Liver (tissue), 8 donors: ENCODE measurements at regions not wholly inside any gene's neighbourhood (a gene's known extent, or its start where the extent isn't known, plus 50 kb on each side); places are given as distances from the start of the nearest gene placed in this dataset.

ENCODE experiments used
- DNase-seq: peaks from one replicate; pipeline ENCODE4 v3.0.0-alpha.2; 2017; ENCODE audit warnings: low spot score
- H3K27ac ChIP-seq, 2 donors: one replicate each; pipeline ENCODE4 v1.7.0; 2013; ENCODE audit warnings: inconsistent platforms in 2 of 2, low read length in 2 of 2, control low read depth in 1 of 2, low read depth in 1 of 2, mild to moderate bottlenecking in 1 of 2
- H3K27me3 ChIP-seq, 4 donors: one replicate each; pipeline versions ENCODE4 v1.6.1 to v1.7.0; 2013; ENCODE audit warnings: low read length in 3 of 4, inconsistent platforms in 1 of 4, mild to moderate bottlenecking in 1 of 4, moderate library complexity in 1 of 4; ENCODE audit not compliant: control insufficient read depth in 4 of 4, insufficient read depth in 4 of 4
- H3K36me3 ChIP-seq, 4 donors: one replicate each; pipeline versions ENCODE4 v1.6.1 to v1.7.0; 2013; ENCODE audit warnings: low read length in 3 of 4, mild to moderate bottlenecking in 3 of 4, low read depth in 1 of 4, moderate library complexity in 1 of 4; ENCODE audit not compliant: control insufficient read depth in 4 of 4, insufficient read depth in 3 of 4
- H3K4me1 ChIP-seq, 4 donors: one replicate each; pipeline versions ENCODE4 v1.6.1 to v1.7.0; 2013; ENCODE audit warnings: low read length in 3 of 4, mild to moderate bottlenecking in 3 of 4, moderate library complexity in 1 of 4; ENCODE audit not compliant: control insufficient read depth in 4 of 4, insufficient read depth in 4 of 4
- H3K4me3 ChIP-seq, 3 donors: one replicate each; pipeline versions ENCODE4 v1.6.1 to v1.7.0; 2013; ENCODE audit warnings: low read length in 3 of 3, control low read depth in 1 of 3, low read depth in 1 of 3, mild to moderate bottlenecking in 1 of 3
- H3K9ac ChIP-seq, 2 donors: one replicate each; pipeline ENCODE4 v1.7.0; 2013; ENCODE audit warnings: low read length in 2 of 2, mild to moderate bottlenecking in 2 of 2, moderate library complexity in 2 of 2, control low read depth in 1 of 2, low read depth in 1 of 2
- H3K9me3 ChIP-seq, 4 donors: one replicate each; pipeline versions ENCODE4 v1.6.1 to v1.7.0; 2013; ENCODE audit warnings: low read length in 3 of 4; ENCODE audit not compliant: control insufficient read depth in 4 of 4
- ATF3 ChIP-seq: IDR thresholded peaks from 2 replicates; pipeline ENCODE4 v1.6.1; 2016; ENCODE audit warnings: antibody characterized with exemption
- CTCF ChIP-seq: fragments of 150-350 bp; IDR thresholded peaks from 2 replicates; pipeline ENCODE4 v1.5.1; 2017; ENCODE audit warnings: improper control_type of control experiment, low read depth, low read length; ENCODE audit not compliant: missing input control
- EGR1 ChIP-seq, 2 donors: IDR thresholded peaks; 2 replicates each; pipeline ENCODE4 v1.6.1; 2016 to 2018; ENCODE audit warnings: antibody characterized with exemption in 2 of 2, low read depth in 2 of 2
- FOXA1 ChIP-seq: IDR thresholded peaks from 2 replicates; pipeline ENCODE4 v1.6.1; 2016; ENCODE audit warnings: antibody characterized with exemption
- GABPA ChIP-seq, 2 donors: IDR thresholded peaks in 1 of 2; conservative IDR thresholded peaks in 1 of 2; 2 replicates each; pipeline ENCODE4 v1.6.1; 2016; ENCODE audit warnings: antibody characterized with exemption in 2 of 2, mild to moderate bottlenecking in 1 of 2, moderate library complexity in 1 of 2
- HNF4A ChIP-seq, 2 donors: conservative IDR thresholded peaks; 2 replicates each; pipeline ENCODE4 v1.6.1; 2016; ENCODE audit warnings: antibody characterized with exemption in 2 of 2, mild to moderate bottlenecking in 2 of 2
- HNF4G ChIP-seq: IDR thresholded peaks from 2 replicates; pipeline ENCODE4 v1.6.1; 2016; ENCODE audit warnings: antibody characterized with exemption
- JUND ChIP-seq, 2 donors: IDR thresholded peaks; 2 replicates each; pipeline ENCODE4 v1.6.1; 2016; ENCODE audit warnings: antibody characterized with exemption in 2 of 2
- NR2F2 ChIP-seq: IDR thresholded peaks from 2 replicates; pipeline ENCODE4 v1.6.1; 2016; ENCODE audit warnings: antibody characterized with exemption
- RAD21 ChIP-seq, 2 donors: IDR thresholded peaks; 2 replicates each; pipeline ENCODE4 v1.6.1; 2016; ENCODE audit warnings: antibody characterized with exemption in 2 of 2, mild to moderate bottlenecking in 2 of 2
- REST ChIP-seq: IDR thresholded peaks from 2 replicates; pipeline ENCODE4 v1.6.1; 2016; ENCODE audit warnings: antibody characterized with exemption, mild to moderate bottlenecking
- RXRA ChIP-seq, 2 donors: IDR thresholded peaks; 2 replicates each; pipeline ENCODE4 v1.6.1; 2017 to 2018; ENCODE audit warnings: antibody characterized with exemption in 2 of 2, mild to moderate bottlenecking in 1 of 2
- SP1 ChIP-seq: IDR thresholded peaks from 2 replicates; pipeline ENCODE4 v1.6.1; 2018; ENCODE audit warnings: antibody characterized with exemption, mild to moderate bottlenecking
- TAF1 ChIP-seq: conservative IDR thresholded peaks from 2 replicates; pipeline ENCODE4 v1.6.1; 2016; ENCODE audit warnings: antibody characterized with exemption, mild to moderate bottlenecking
- YY1 ChIP-seq: IDR thresholded peaks from 2 replicates; pipeline ENCODE4 v1.6.1; 2016; ENCODE audit warnings: antibody characterized with exemption, mild to moderate bottlenecking
- ZBTB33 ChIP-seq: IDR thresholded peaks from 2 replicates; pipeline ENCODE4 v1.6.1; 2016; ENCODE audit warnings: antibody characterized with exemption
- WGBS: extraction: QIAGEN DNeasy Blood & Tissue Kit; methylation state at CpG from one replicate; pipeline ENCODE4 v1.1.7; 2013; 5-methylcytosine and 5-hydroxymethylcytosine counted together
- donor health status: healthy.
- donor health status: healthy.
- donor health status: healthy.
- donor health status: healthy.
- donor health status: healthy.

- no peaks in the 10 kb centered on the region for H3K36me3 ChIP-seq
- TF ChIP-seq REST (no peak), GABPA (IDR thresholded peaks at IDR 0.05 in 1 of 2, conservative IDR thresholded peaks at IDR 0.05 in 1 of 2) (no peak), YY1 (no peak), CTCF (no peak), EGR1 (IDR thresholded peaks at IDR 0.05; ENCODE audit: low read depth in 2 of 2) (no peak), ATF3 (no peak), HNF4A (conservative IDR thresholded peaks at IDR 0.05) (no peak)
- H3K4me3 ChIP-seq = no peak overlapping the region
- peak; percentile 8 for DNase-seq
- H3K9me3 ChIP-seq = no peaks in the 10 kb centered on the region
- peak overlapping the region in 1 of 2 donors; percentile 83 for H3K27ac ChIP-seq
- WGBS = 79% methylated on average over 6 of the region's 6 CpGs
- no peak overlapping the region for H3K9ac ChIP-seq
- peaks cover 8 to 48% (median 32%) of the 10 kb centered on the region in 4 donors for H3K4me1 ChIP-seq
- H3K27me3 ChIP-seq = no peaks in the 10 kb centered on the region
Measured at GRCh38 chr9:113709721-113710120, 166.4 kb upstream of the ZNF618 start.

GRCh38 chr9:113711251-113711650 is 164.9 kb upstream of the ZNF618 start:
- Histone ChIP-seq H3K9ac (no peak overlapping the region), H3K36me3 (no peaks in the 10 kb centered on the region), H3K9me3 (peaks cover 0 to 4% (median 0%) of the 10 kb centered on the region in 4 donors), H3K4me3 (no peak overlapping the region), H3K4me1 (peaks cover 4 to 32% (median 20%) of the 10 kb centered on the region in 4 donors), H3K27me3 (no peaks in the 10 kb centered on the region), H3K27ac (no peak overlapping the region)
- TF ChIP-seq REST (no peak), ZBTB33 (no peak), TAF1 (no peak), NR2F2 (no peak), CTCF (no peak), RXRA (IDR thresholded peaks at IDR 0.05) (no peak), RAD21 (IDR thresholded peaks at IDR 0.05) (no peak), FOXA1 (no peak), HNF4G (no peak), SP1 (no peak), EGR1 (IDR thresholded peaks at IDR 0.05; ENCODE audit: low read depth in 2 of 2) (no peak), JUND (IDR thresholded peaks at IDR 0.05) (no peak)
- DNase-seq = no peak
- 81% methylated on average over 1 of the region's 1 CpG for WGBS
